ENCODE measurements at regions not wholly inside any gene's neighbourhood (a gene's known extent, or its start where the extent isn't known, plus 50 kb on each side); places are given as distances from the start of the nearest gene placed in this dataset.

DNA sequence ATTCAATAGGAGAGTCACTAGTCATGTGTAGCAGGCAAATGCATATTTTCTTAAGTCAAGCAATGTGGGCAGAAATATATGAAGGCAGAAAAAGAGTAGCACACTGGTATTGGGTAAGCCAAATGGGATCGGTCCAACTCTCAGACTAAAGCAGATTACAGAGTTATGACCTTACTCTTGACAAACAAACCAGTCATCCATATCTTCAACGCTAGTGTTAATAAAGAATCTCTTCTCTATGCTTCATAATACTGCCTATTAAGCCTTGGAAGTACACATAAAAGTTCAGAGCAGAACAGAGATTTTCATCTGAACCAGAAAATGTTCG lies 320.2 kb upstream of the JARID2 start:
- in situ Hi-C loops (cut with HindIII; ENCODE audit: low sequenced_read_pairs) = no loop called here
- no peak overlapping the region for H3K4me3 ChIP-seq (ENCODE audit: low read depth, low read length)
- DNase-seq (ENCODE audit: low read depth, low spot score) = no peak

DNA sequence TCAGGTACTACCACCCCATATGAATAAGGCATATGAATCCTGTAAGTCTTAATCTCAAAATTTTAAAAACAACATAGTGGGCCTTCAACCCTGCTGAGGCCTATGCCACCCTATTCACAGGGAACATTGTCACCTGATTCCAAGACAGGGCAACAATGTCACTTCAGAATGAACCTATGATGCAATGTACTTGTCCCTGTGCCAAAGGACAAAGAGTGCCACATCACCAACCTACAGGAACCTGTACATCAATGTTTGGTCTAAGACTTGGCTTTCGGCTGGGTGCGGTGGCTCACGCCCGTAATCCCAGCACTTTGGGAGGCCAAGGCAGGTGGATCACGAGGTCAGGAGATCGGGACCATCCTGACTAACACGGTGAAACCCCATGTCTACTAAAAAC lies 318.5 kb upstream of the JARID2 start:
- TF ChIP-seq CTCF (IDR thresholded peaks at IDR 0.05; ENCODE audit: low read depth, low read length) = no peak
- in situ Hi-C loops (cut with HindIII; ENCODE audit: low sequenced_read_pairs) = no loop called here
- DNase-seq (ENCODE audit: low read depth, low spot score) = no peak
- no peak overlapping the region for H3K4me3 ChIP-seq (ENCODE audit: low read depth, low read length)

More for the DNA sequence above, 320.2 kb upstream of the JARID2 start:
- no peak for TF ChIP-seq CTCF (IDR thresholded peaks at IDR 0.05; ENCODE audit: low read depth, low read length)

DNA sequence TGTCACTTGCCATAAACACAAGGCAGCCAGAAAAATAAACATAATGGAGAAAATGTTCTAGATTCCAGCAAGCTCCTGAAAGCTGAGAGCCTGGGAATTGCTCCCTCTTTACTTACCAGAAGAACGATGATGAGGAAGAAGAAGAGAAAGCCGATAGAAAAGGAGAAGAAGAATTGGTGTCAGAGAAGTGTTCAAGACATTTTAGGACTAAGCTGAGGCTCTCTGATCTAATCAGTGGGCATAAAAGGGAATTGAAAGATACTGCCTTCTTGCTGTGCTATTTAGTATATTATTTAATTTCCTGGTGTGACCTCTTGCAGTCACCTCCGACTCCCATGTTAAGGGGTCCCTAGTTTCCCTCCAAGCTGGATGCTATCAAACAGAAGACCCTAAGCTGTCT lies 316.6 kb upstream of the JARID2 start:
- no peak for TF ChIP-seq CTCF (IDR thresholded peaks at IDR 0.05; ENCODE audit: low read depth, low read length)

GRCh38 chr6:14930366-14930989 lies 315.4 kb upstream of the JARID2 start:
- in situ Hi-C loops (cut with HindIII; ENCODE audit: low sequenced_read_pairs) = no loop called here
- TF ChIP-seq CTCF (IDR thresholded peaks at IDR 0.05; ENCODE audit: low read depth, low read length) = no peak
- no peak for DNase-seq (ENCODE audit: low read depth, low spot score)
- H3K4me3 ChIP-seq (ENCODE audit: low read depth, low read length) = no peak overlapping the region

More for the DNA sequence above, 316.6 kb upstream of the JARID2 start:
- in situ Hi-C loops (cut with HindIII; ENCODE audit: low sequenced_read_pairs) = no loop called here
- no peak overlapping the region for H3K4me3 ChIP-seq (ENCODE audit: low read depth, low read length)
- DNase-seq (ENCODE audit: low read depth, low spot score) = no peak

DNA sequence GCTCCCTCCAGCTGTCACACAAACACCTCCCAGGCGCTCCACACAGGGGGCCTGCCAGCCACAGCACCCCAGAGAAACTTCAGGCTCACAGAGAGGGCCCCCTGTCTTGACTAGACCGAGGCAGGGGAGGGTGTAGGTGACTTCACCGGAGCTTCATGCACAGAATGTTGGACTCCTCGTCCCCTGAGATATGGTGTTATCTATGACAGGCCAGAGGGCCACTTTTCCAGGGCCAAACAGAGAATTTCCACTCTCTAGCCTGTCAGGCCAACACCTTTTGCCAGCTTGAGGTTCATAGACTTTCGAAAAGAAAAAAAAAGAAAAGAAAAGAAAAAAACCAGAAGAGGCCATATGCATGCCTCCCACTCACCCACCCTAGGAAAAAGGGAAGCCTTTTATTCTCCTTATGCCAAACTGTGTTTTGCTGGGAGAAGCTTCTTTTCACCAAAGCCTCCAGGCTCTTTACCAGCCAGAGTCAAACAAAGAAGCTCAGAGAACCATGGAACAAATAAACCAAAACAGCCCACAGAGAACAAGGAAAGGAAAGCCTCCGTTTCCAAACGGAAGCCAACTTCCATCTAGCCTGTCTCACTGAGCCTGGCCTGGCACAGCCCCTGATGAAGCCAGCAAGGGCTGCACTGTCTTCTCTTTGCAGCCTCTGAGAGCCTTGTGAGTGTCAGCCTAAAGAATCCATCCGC lies 313.2 kb upstream of the JARID2 start:
- DNase-seq (ENCODE audit: low read depth, low spot score) = no peak
- in situ Hi-C loops (cut with HindIII; ENCODE audit: low sequenced_read_pairs) = no loop called here

GRCh38 chr6:14933183-14933544 lies 312.7 kb upstream of the JARID2 start:
- DNase-seq (ENCODE audit: low read depth, low spot score) = no peak
- H3K4me3 ChIP-seq (ENCODE audit: low read depth, low read length) = no peak overlapping the region
- in situ Hi-C loops (cut with HindIII; ENCODE audit: low sequenced_read_pairs) = no loop called here
- TF ChIP-seq CTCF (IDR thresholded peaks at IDR 0.05; ENCODE audit: low read depth, low read length) = no peak

More for the DNA sequence above, 313.2 kb upstream of the JARID2 start:
- H3K4me3 ChIP-seq (ENCODE audit: low read depth, low read length) = no peak overlapping the region
- TF ChIP-seq CTCF (IDR thresholded peaks at IDR 0.05; ENCODE audit: low read depth, low read length) = no peak

Measured in astrocyte of the spinal cord (primary cell).